SU-DHL-6 (cell line): ENCODE measurements at regions not wholly inside any gene's neighbourhood (a gene's known extent, or its start where the extent isn't known, plus 50 kb on each side); places are given as distances from the start of the nearest gene placed in this dataset.

Source experiments
- EZH2phosphoT487 ChIP-seq: fragments of 200-600 bp; sonication (generic), shearing (Covaris generic); conservative IDR thresholded peaks from 2 replicates; pipeline ENCODE4 v1.6.1; 2018; ENCODE audit warnings: mild to moderate bottlenecking, antibody characterized with exemption, low read length, moderate library complexity, mixed read lengths
- TF ChIP-seq, protein P1 (sequence below): fragments of 200-600 bp; sonication (generic); IDR thresholded peaks from one replicate; pipeline ENCODE4 v1.5.1; 2017; ENCODE audit warnings: antibody characterized with exemption, mild to moderate bottlenecking, low read length, moderate library complexity; ENCODE audit not compliant: insufficient read depth, poor library complexity, severe bottlenecking

DNA sequence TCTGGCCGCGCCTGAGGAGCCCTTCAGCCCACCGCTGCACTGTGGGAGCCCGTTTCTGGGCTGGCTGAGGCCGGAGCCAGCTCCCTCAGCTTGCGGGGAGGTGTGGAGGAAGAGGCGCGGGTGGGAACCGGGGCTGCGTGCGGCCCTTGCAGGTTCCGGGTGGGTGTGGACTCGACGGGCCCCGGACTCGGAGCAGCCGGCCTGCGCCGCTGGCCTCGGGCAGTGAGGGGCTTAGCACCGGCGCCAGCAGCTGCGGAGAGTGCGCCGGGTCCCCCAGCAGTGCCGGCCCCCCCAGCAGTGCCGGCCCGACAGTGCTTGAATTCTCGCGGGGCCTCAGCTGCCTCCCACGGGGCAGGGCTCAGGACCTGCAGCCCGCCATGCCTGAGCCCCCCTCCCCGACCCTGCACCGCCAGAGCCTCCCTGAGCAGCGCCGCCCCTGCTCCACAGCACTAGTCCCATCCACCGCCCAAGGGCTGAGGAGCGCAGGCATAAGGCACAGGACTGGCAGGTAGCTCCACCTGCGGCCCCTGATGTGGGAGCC is 534.2 kb downstream of the ZNF804A start:
- TF ChIP-seq, protein P1, sequence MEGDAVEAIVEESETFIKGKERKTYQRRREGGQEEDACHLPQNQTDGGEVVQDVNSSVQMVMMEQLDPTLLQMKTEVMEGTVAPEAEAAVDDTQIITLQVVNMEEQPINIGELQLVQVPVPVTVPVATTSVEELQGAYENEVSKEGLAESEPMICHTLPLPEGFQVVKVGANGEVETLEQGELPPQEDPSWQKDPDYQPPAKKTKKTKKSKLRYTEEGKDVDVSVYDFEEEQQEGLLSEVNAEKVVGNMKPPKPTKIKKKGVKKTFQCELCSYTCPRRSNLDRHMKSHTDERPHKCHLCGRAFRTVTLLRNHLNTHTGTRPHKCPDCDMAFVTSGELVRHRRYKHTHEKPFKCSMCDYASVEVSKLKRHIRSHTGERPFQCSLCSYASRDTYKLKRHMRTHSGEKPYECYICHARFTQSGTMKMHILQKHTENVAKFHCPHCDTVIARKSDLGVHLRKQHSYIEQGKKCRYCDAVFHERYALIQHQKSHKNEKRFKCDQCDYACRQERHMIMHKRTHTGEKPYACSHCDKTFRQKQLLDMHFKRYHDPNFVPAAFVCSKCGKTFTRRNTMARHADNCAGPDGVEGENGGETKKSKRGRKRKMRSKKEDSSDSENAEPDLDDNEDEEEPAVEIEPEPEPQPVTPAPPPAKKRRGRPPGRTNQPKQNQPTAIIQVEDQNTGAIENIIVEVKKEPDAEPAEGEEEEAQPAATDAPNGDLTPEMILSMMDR: no peak
- no peak for TF ChIP-seq EZH2phosphoT487
